GM19351 (cell line): ENCODE measurements at regions not wholly inside any gene's neighbourhood (a gene's known extent, or its start where the extent isn't known, plus 50 kb on each side); places are given as distances from the start of the nearest gene placed in this dataset.
"Not testable (repeated sequence)": the region's sequence is repeated elsewhere in the genome, so short reads cannot be mapped to it uniquely, and the experiment has no call there.

Source experiments
- ATAC-seq: cut with Tn5 transposase; IDR thresholded peaks from one replicate; pipeline ENCODE4 v1.9.1; 2021; ENCODE audit warnings: mild to moderate bottlenecking, moderate library complexity; ENCODE audit not compliant: unreplicated experiment

- ATAC-seq = no peak
Measured at GRCh38 chr12:118536306-118536906, 160.1 kb downstream of the SUDS3 start.

- ATAC-seq = no peak
Measured at GRCh38 chr12:118537481-118537917, 161.1 kb downstream of the SUDS3 start.

GRCh38 chr12:118541071-118541470, 164.7 kb downstream of the SUDS3 start:
- no peak for ATAC-seq

GRCh38 chr12:118541934-118542333, 165.6 kb downstream of the SUDS3 start:
- ATAC-seq = no peak

GRCh38 chr12:118543651-118544050, 167.3 kb downstream of the SUDS3 start:
- ATAC-seq = no peak

GRCh38 chr12:118544569-118544968, 168.2 kb downstream of the SUDS3 start:
- ATAC-seq = no peak

GRCh38 chr12:118547606-118548005, 171.3 kb downstream of the SUDS3 start:
- ATAC-seq = not testable (repeated sequence)

GRCh38 chr12:118548887-118549509, 172.6 kb downstream of the SUDS3 start:
- ATAC-seq = no peak

GRCh38 chr12:118549510-118549980, 173.2 kb downstream of the SUDS3 start:
- no peak for ATAC-seq

- ATAC-seq = no peak
Measured at GRCh38 chr12:118553856-118554504, 177.6 kb downstream of the SUDS3 start.

- no peak for ATAC-seq
Measured at GRCh38 chr12:118558941-118559340, 182.6 kb downstream of the SUDS3 start.

- no peak for ATAC-seq
Measured at GRCh38 chr12:118560733-118561132, 184.4 kb downstream of the SUDS3 start.

GRCh38 chr12:118571730-118572129, 195.4 kb downstream of the SUDS3 start:
- no peak for ATAC-seq

- no peak for ATAC-seq
Measured at GRCh38 chr12:118574288-118574687, 197.9 kb downstream of the SUDS3 start.

- ATAC-seq = no peak
Measured at GRCh38 chr12:118575730-118576129, 199.4 kb downstream of the SUDS3 start.

GRCh38 chr12:118581371-118581770, 205.0 kb downstream of the SUDS3 start:
- ATAC-seq = no peak

- no peak for ATAC-seq
Measured at GRCh38 chr12:118582863-118583262, 206.5 kb downstream of the SUDS3 start.

GRCh38 chr12:118586433-118586832, 210.1 kb downstream of the SUDS3 start:
- no peak for ATAC-seq

GRCh38 chr12:118589162-118589561, 212.8 kb downstream of the SUDS3 start:
- ATAC-seq = no peak

- no peak for ATAC-seq
Measured at GRCh38 chr12:118590406-118591150, 214.2 kb downstream of the SUDS3 start.

- ATAC-seq = no peak
Measured at GRCh38 chr12:118603610-118604361, 227.4 kb downstream of the SUDS3 start.
